CD4-positive, alpha-beta T cell (primary cell): ENCODE measurements at regions not wholly inside any gene's neighbourhood (a gene's known extent, or its start where the extent isn't known, plus 50 kb on each side); places are given as distances from the start of the nearest gene placed in this dataset.

ENCODE experiments used
- ATAC-seq: fragments of 200-7000 bp; cut with Tn5 transposase; one replicate; pipeline ENCODE4 v1.10.0; 2022; ENCODE audit warnings: mild to moderate bottlenecking; ENCODE audit not compliant: poor library complexity
- CTCF ChIA-PET: fragments of 350-600 bp; sonication (Branson Sonifier 250); formaldehyde crosslinking; loops from one replicate; lab custom pipeline; 2021; ENCODE audit warnings: antibody characterized with exemption, inconsistent platforms; lab: Charles Lee
- POLR2A ChIA-PET: fragments of 350-600 bp; sonication (Branson Sonifier 250); formaldehyde crosslinking; loops from one replicate; lab custom pipeline; 2021; ENCODE audit warnings: antibody characterized with exemption, inconsistent platforms; lab: Charles Lee
- DNase-seq, 14 experiments: peaks; one replicate each; pipeline ENCODE4 v3.0.0-alpha.2; 2013 to 2020; ENCODE audit warnings: mixed read lengths in 2 of 14
- H3K27ac ChIP-seq, 2 donors: one replicate each; pipeline versions ENCODE4 v1.5.1 to v1.7.0; 2013; ENCODE audit warnings: low read length in 2 of 2, low read depth in 1 of 2, mild to moderate bottlenecking in 1 of 2
- H3K27me3 ChIP-seq, 2 experiments: 1 replicate in 1 of 2; 2 replicates in 1 of 2; pipeline versions ENCODE4 v1.6.1 to v1.7.0; 2013; ENCODE audit warnings: low read length in 2 of 2, control low read depth in 1 of 2, mild to moderate bottlenecking in 1 of 2, moderate library complexity in 1 of 2; ENCODE audit not compliant: insufficient read depth in 2 of 2, control insufficient read depth in 1 of 2
- H3K36me3 ChIP-seq: one replicate; pipeline ENCODE4 v1.6.1; 2013; ENCODE audit warnings: low read length, control low read depth; ENCODE audit not compliant: insufficient read depth
- H3K4me1 ChIP-seq: one replicate; pipeline ENCODE4 v1.6.1; 2013; ENCODE audit warnings: low read length, control low read depth; ENCODE audit not compliant: insufficient read depth
- H3K4me3 ChIP-seq: one replicate; pipeline ENCODE4 v1.5.1; 2013; ENCODE audit warnings: mild to moderate bottlenecking, low read length, moderate library complexity
- H3K9me3 ChIP-seq, 2 experiments: 1 replicate in 1 of 2; 2 replicates in 1 of 2; pipeline versions ENCODE4 v1.6.1 to v1.7.0; 2013; ENCODE audit warnings: low read length in 2 of 2, mild to moderate bottlenecking in 2 of 2, control low read depth in 1 of 2, moderate library complexity in 1 of 2; ENCODE audit not compliant: control insufficient read depth in 1 of 2, insufficient read depth in 1 of 2
- H3K27ac Mint-ChIP-seq: one replicate; pipeline ENCODE4 v1.8.0; 2020; ENCODE audit warnings: mixed read lengths
- H3K27me3 Mint-ChIP-seq: one replicate; pipeline ENCODE4 v1.8.0; 2021; ENCODE audit warnings: mixed read lengths
- H3K36me3 Mint-ChIP-seq: one replicate; pipeline ENCODE4 v1.8.0; 2021; ENCODE audit warnings: low read depth, mixed read lengths
- H3K4me1 Mint-ChIP-seq: one replicate; pipeline ENCODE4 v1.8.0; 2021; ENCODE audit warnings: low read depth, mixed read lengths
- H3K4me3 Mint-ChIP-seq: one replicate; pipeline ENCODE4 v1.8.0; 2020; ENCODE audit warnings: mild to moderate bottlenecking, mixed read lengths
- H3K9me3 Mint-ChIP-seq: one replicate; pipeline ENCODE4 v1.8.0; 2020; ENCODE audit warnings: mixed read lengths
- CTCF ChIP-seq: fragments of 200-600 bp; IDR thresholded peaks from one replicate; pipeline ENCODE4 v1.8.0; 2022; ENCODE audit warnings: antibody characterized with exemption, mild to moderate bottlenecking
- intact Hi-C, 2 experiments: fragments of 100-400 bp; cut with DNase I in 1 of 2; cut with micrococcal nuclease in 1 of 2; formaldehyde crosslinking; loops; one replicate each; pipeline versions ENCODE4 v1.15.1 to v1.9.0; 2023 to 2025; cut with DNase I, micrococcal nuclease

GRCh38 chr3:182568876-182569275, 224.4 kb upstream of the ATP11B start:
- no peak overlapping the region for H3K4me3 Mint-ChIP-seq
- H3K9me3 ChIP-seq, result peaks cover 6 to 11% of the 10 kb centered on the region in 2 experiments
- DNase-seq (no peak), ATAC-seq (no peak)
- no peak overlapping the region for H3K4me3 ChIP-seq
- no peak for TF ChIP-seq CTCF
- H3K27ac Mint-ChIP-seq, result no peak overlapping the region
- intact Hi-C loops, result no loop called here
- peaks cover 29% of the 10 kb centered on the region for H3K27me3 Mint-ChIP-seq
- H3K9me3 Mint-ChIP-seq, result peaks cover 7% of the 10 kb centered on the region
- H3K27me3 ChIP-seq, result peaks cover 0 to 6% of the 10 kb centered on the region in 2 experiments
- H3K27ac ChIP-seq, result no peak overlapping the region
- H3K36me3 Mint-ChIP-seq, result no peaks in the 10 kb centered on the region
- CTCF ChIA-PET, result no interaction called here
- H3K4me1 ChIP-seq, result no peaks in the 10 kb centered on the region
- no peaks in the 10 kb centered on the region for H3K36me3 ChIP-seq
- H3K4me1 Mint-ChIP-seq, result no peaks in the 10 kb centered on the region
- POLR2A ChIA-PET, result no interaction called here

GRCh38 chr3:182570946-182571594, 222.2 kb upstream of the ATP11B start:
- peaks cover 0 to 4% of the 10 kb centered on the region in 2 experiments for H3K27me3 ChIP-seq
- no peaks in the 10 kb centered on the region for H3K4me1 Mint-ChIP-seq
- intact Hi-C loops, result no loop called here
- TF ChIP-seq CTCF, result no peak
- ChIA-PET POLR2A (no interaction called here), CTCF (no interaction called here)
- no peaks in the 10 kb centered on the region for H3K4me1 ChIP-seq
- H3K9me3 ChIP-seq, result peaks cover 10 to 11% of the 10 kb centered on the region in 2 experiments
- no peak overlapping the region for H3K4me3 ChIP-seq
- H3K36me3 ChIP-seq, result no peaks in the 10 kb centered on the region
- no peak overlapping the region for H3K27ac Mint-ChIP-seq
- H3K9me3 Mint-ChIP-seq, result peaks cover 9% of the 10 kb centered on the region
- no peak for ATAC-seq
- peaks cover 25% of the 10 kb centered on the region for H3K27me3 Mint-ChIP-seq
- no peak for DNase-seq
- H3K36me3 Mint-ChIP-seq, result no peaks in the 10 kb centered on the region
- no peak overlapping the region for H3K4me3 Mint-ChIP-seq
- no peak overlapping the region for H3K27ac ChIP-seq

GRCh38 chr3:182575941-182576340, 217.4 kb upstream of the ATP11B start:
- Histone ChIP-seq H3K4me3 (no peak overlapping the region), H3K36me3 (no peaks in the 10 kb centered on the region), H3K27ac (no peak overlapping the region), H3K4me1 (no peaks in the 10 kb centered on the region), H3K27me3 (no peaks in the 10 kb centered on the region), H3K9me3 (peaks cover 10 to 11% of the 10 kb centered on the region in 2 experiments)
- Mint-ChIP-seq H3K4me1 (no peaks in the 10 kb centered on the region), H3K9me3 (peaks cover 9% of the 10 kb centered on the region), H3K27ac (no peak overlapping the region), H3K36me3 (no peaks in the 10 kb centered on the region), H3K27me3 (peaks cover 1% of the 10 kb centered on the region), H3K4me3 (no peak overlapping the region)
- ChIA-PET CTCF (interaction anchor here (0.6 kb wide), 1 partner anchor 58 kb away, joined by 3 read pairs; no protein-coding TSS in a partner anchor), POLR2A (no interaction called here)
- no peak for TF ChIP-seq CTCF
- no peak for DNase-seq
- intact Hi-C loops, result no loop called here
- no peak for ATAC-seq
